ENCODE measurements at regions not wholly inside any gene's neighbourhood (a gene's known extent, or its start where the extent isn't known, plus 50 kb on each side); places are given as distances from the start of the nearest gene placed in this dataset.

- no peak for TF ChIP-seq CTCF (IDR thresholded peaks at IDR 0.05)
- H3K27ac ChIP-seq, result no peak overlapping the region
- no peak for ATAC-seq
- no peak overlapping the region for H3K4me3 ChIP-seq
- no peaks in the 10 kb centered on the region for H3K27me3 ChIP-seq
- no peaks in the 10 kb centered on the region for H3K4me1 ChIP-seq
- intact Hi-C loops (cut with DNase I), result no loop called here
- H3K36me3 ChIP-seq, result no peaks in the 10 kb centered on the region
- DNase-seq, result no peak
- no peaks in the 10 kb centered on the region for H3K9me3 ChIP-seq
Measured at GRCh38 chr2:220224691-220225543, 597.5 kb downstream of the SLC4A3 start.

GRCh38 chr2:220226076-220226475 lies 598.6 kb downstream of the SLC4A3 start:
- no peaks in the 10 kb centered on the region for H3K27me3 ChIP-seq
- no peak for TF ChIP-seq CTCF (IDR thresholded peaks at IDR 0.05)
- no peaks in the 10 kb centered on the region for H3K4me1 ChIP-seq
- H3K4me3 ChIP-seq, result no peak overlapping the region
- no peak for DNase-seq
- H3K9me3 ChIP-seq, result no peaks in the 10 kb centered on the region
- no peak overlapping the region for H3K27ac ChIP-seq
- ATAC-seq, result no peak
- intact Hi-C loops (cut with DNase I), result no loop called here
- H3K36me3 ChIP-seq, result no peaks in the 10 kb centered on the region

GRCh38 chr2:220226546-220226945 lies 599.1 kb downstream of the SLC4A3 start:
- Histone ChIP-seq H3K27ac (no peak overlapping the region), H3K36me3 (no peaks in the 10 kb centered on the region), H3K4me3 (no peak overlapping the region), H3K4me1 (no peaks in the 10 kb centered on the region), H3K9me3 (no peaks in the 10 kb centered on the region), H3K27me3 (no peaks in the 10 kb centered on the region)
- no peak for TF ChIP-seq CTCF (IDR thresholded peaks at IDR 0.05)
- DNase-seq (no peak), ATAC-seq (no peak)
- intact Hi-C loops (cut with DNase I), result no loop called here

GRCh38 chr2:220227266-220227920 lies 600.0 kb downstream of the SLC4A3 start:
- no peak for TF ChIP-seq CTCF (IDR thresholded peaks at IDR 0.05)
- DNase-seq, result no peak

GRCh38 chr2:220228310-220229006 lies 601.0 kb downstream of the SLC4A3 start:
- Histone ChIP-seq H3K9me3 (no peaks in the 10 kb centered on the region), H3K4me3 (no peak overlapping the region), H3K27ac (no peak overlapping the region), H3K4me1 (no peaks in the 10 kb centered on the region), H3K27me3 (no peaks in the 10 kb centered on the region), H3K36me3 (no peaks in the 10 kb centered on the region)
- ATAC-seq (peak; percentile 52), DNase-seq (no peak)
- intact Hi-C loops (cut with DNase I), result no loop called here
- TF ChIP-seq CTCF (IDR thresholded peaks at IDR 0.05), result no peak

More at GRCh38 chr2:220227266-220227920, 600.0 kb downstream of the SLC4A3 start:
- Histone ChIP-seq H3K36me3 (no peaks in the 10 kb centered on the region), H3K27ac (no peak overlapping the region), H3K4me1 (no peaks in the 10 kb centered on the region), H3K9me3 (no peaks in the 10 kb centered on the region), H3K27me3 (no peaks in the 10 kb centered on the region), H3K4me3 (no peak overlapping the region)
- intact Hi-C loops (cut with DNase I), result no loop called here
- ATAC-seq, result no peak

Data from upper lobe of right lung (tissue), 1 donor.